GM18519 (cell line): ENCODE measurements at regions not wholly inside any gene's neighbourhood (a gene's known extent, or its start where the extent isn't known, plus 50 kb on each side); places are given as distances from the start of the nearest gene placed in this dataset.
"Not testable (repeated sequence)": the region's sequence is repeated elsewhere in the genome, so short reads cannot be mapped to it uniquely, and the experiment has no call there.

Experiments
- ATAC-seq: cut with Tn5 transposase; IDR thresholded peaks from one replicate; pipeline ENCODE4 v1.9.1; 2021; ENCODE audit warnings: mild to moderate bottlenecking, moderate library complexity; ENCODE audit not compliant: unreplicated experiment, low FRiP score

DNA sequence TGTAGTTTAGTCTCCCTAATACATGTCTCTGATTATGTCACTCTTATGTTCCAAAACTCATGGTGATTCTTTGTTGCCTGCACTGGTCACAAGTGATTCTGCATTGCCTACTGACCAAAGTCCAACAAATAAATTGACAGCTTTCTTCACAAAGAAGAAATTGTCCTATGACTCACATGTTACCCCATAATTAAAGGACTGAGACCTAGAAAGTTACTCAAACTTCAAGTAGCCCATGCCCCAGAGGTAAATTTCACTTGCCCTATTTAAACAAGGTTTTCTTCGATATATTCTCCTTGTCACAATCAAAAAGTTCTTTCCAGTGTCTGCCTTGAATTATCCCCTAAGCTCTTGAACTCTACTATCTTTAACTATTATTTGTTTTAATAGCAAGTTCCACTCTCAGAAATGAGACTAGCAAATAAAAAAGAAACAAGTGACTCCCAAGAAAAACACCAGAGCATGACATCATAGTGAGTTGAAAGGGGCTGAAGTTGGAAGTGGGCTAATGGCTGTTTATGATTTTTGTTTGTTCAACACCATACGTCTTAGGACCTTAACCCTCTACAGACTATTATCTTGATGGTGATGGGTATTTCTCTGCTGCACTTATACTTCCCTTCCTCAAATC is 94.5 kb upstream of the BLID start:
- ATAC-seq, result no peak

DNA sequence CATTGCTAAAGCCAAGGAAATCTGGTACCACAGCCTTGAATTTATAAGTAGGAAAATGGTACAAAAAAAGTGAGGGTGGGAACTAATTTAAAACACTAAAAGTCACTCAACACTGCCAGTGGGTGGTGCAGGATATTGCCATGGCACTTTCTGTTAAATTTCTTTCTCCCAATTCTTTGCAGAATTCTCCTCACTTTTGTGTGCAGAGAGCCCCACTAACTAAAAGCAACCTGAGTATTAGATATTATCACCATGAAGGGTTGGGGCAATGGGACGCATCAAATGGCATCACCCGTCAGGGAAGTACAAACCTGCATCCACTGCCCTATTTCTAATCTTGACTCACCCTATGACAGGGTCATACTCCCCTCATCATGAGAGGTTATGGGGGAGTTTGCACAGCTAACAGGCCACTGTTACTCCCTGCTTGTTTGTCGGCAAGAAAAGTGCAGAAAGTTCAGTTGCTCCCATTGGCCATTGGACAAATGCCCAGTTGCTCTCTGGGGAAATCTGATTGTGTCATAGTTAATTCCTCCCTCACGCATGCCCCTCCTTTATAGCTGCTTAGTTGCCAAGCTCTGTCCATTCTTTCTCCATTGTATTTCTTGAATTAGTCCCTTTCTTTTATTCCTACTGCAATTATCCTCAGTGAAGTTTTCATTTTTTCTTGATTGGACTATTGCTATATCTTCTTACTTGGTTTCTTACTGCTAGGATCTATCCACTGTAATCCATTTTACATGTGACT is 93.8 kb upstream of the BLID start:
- no peak for ATAC-seq

DNA sequence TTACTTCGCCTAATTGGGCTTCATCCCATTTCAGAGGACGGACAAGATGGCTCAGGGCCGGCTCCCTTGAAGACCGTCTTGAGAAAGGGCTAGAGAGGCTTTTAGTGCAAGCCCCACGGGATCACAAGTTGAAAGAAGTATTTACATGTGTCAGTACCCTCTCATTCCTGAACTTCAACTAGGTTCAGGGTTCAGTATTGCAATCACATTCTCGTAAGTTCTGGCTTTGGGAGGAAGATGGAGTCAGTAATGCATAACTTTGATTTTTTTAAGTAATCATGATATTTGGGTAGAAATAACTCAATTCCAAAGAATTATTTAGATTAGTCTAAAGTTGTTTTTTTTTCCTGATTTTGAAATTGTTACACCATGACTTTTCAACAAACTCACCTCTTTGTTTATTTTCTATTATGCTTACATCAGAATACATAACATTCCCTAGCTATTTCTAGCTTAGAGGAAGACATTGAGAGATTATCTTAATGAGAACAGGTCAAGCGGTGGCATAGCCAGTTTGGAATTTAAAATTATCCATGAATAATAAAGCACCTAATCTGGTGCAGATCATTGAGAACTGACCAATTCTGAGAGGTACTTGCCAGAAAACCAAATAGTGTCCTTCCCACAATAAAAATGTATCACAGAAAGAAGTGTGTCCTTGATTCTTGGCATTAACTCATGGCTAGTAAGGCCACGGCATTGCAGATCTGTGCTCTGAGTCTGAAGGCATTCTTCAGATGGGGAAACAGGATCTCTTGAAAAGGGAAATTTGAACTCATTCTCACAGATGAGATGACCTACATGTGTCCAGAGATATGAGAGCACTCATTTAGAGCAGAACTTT is 92.1 kb upstream of the BLID start:
- no peak for ATAC-seq

DNA sequence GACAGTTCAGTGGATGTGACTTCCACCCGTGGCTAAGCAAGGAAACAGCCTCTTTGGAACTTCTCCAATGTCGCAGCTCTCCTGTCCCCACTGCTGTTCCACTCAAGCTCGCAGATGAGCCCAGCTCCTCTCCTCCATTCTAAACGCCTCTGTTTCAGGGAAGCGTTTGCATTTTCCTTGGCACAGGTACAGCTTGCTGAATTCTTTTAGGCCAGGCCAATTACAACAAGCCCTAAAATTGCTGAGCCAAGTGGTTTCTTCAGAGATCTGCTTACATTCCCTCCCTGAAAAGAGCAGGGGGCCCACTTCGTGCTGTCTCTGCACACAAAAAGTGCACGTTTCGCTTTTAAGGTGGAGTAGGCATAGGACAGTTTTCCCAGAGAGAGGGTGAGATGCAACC is 91.5 kb upstream of the BLID start:
- ATAC-seq, result no peak

DNA sequence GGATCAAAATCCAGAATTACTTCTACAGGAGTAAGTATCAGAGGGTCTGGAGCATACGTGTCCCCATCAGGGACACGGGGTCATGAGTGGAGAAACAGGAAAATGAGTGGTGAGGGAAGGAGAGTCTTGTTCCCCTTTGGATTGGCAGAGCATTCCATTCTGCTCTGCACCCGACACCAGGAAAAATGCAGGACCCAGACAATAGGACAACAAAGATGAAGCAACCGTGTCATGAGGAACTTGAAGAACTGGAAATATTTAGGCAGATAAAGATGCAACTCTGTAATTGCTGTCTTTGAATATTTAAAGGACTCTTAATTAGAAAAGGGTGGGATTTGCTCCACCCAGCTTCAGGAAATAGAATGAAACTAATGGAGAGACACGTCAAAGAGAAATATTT is 89.0 kb upstream of the BLID start:
- ATAC-seq, result no peak

DNA sequence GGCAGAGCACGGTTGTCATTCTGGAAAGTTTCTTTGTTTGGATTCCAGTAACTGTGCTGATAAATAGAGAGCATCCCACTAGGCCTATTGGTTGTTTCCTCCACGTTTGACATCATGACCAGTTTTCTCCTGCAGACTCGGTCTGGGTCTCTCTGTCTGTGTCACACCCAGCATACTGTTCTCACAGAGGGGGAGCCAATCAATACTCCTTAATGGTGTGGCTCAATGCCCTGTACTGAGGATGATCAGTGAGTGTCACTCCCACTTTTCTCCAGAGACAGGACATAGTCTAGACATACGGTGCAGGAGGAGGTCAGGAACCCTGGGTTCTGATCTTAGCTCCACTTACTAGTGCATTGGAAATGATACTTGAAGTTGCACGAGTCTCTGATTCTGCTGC is 88.2 kb upstream of the BLID start:
- ATAC-seq, result no peak

DNA sequence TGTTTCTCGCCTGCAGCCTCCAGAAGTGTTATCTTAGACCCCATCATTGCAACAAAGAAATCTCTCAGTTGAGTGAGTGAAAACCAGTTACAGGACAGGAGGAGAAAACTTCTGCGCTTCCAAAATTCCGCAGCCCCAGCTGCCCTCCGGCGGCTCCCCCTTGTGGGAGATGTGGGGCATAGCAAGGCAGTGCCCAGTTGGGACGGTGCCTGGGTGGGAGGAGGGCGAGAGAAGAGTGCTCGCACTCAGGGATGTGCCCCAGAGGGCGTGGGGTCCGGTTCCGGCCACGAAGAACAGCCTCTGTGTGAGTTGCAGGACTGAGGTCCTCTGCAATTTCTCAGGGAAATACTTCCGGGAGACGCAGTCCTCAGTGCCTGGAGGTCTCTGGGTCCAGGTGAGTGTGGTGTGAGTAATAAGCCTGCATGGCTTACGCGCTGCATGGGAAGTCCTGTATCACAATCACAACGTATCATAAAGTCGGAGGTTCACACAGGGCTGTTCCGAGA is 87.0 kb upstream of the BLID start:
- peak; percentile 68 for ATAC-seq

DNA sequence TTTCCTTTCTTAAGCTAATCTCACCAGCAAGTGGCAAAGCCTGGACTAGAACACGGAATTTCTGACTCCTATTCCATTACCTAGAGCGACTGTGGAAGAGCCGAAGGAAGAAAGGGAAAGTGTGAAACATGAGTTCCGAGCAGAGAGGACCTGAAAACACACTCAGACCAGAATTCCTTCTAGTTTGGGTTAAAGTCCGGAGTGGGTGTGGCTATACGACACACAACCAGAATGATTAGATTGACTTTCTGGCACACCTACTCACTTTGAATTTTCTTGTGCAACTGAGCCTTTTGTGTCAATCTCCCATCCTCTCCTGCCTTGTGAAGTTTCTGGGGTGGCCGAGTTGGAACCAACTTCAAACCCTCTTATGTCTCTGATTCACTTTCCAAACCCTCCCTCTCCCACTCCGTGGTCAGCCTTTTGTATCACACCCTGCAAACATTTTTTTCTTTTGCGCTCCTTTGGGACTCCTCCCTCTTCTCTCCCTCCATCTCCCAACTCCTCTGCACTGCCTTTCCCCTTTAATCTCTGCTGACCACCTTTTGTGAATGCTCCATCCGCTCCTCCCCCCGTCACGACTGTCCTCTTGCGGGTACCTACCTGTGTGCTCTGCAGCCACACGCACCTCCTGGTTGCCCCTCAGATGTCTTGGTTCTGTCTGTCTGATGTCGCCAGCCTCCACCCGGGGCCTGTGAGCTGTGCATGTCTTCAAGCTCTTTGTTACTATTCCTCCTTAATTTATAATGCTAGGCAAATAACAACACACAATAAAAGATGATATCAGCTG is 86.3 kb upstream of the BLID start:
- ATAC-seq, result no peak

DNA sequence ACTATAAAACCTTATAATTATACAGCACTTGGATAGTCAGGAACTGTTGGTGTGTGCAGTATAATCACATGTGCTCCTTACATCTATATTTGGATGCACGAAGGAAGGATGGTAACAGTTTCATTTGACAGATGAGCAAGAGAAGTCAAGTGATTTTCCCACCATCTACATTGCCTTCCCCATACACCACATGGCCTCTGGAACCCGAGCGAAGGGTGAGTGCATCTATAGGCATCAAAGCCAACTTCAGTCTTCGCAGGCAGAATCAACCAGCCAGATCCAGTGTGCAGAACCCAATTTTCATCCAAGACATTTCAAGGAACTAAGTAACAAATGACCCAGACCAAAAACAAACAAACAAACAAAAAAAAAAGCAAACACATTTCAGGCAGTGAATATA is 85.1 kb upstream of the BLID start:
- ATAC-seq, result no peak

DNA sequence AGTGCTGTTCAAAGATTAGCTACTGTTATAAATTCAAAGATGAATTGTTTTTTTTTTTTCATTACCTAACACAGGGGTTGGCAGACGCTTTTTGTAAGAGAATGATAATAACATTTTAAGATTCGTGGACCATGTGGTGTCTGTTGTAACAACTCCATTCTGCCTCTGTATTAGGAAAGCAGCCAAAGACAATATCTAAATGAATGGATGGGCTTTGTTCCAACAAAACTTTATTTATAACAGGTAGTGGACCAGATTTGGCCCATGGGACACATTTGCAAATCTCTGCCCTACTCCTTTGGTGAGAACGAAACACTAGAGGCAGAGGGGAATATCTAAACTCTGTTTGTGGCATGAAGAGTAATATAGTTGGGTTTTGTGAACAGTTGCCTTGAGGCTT is 83.6 kb upstream of the BLID start:
- ATAC-seq, result no peak

DNA sequence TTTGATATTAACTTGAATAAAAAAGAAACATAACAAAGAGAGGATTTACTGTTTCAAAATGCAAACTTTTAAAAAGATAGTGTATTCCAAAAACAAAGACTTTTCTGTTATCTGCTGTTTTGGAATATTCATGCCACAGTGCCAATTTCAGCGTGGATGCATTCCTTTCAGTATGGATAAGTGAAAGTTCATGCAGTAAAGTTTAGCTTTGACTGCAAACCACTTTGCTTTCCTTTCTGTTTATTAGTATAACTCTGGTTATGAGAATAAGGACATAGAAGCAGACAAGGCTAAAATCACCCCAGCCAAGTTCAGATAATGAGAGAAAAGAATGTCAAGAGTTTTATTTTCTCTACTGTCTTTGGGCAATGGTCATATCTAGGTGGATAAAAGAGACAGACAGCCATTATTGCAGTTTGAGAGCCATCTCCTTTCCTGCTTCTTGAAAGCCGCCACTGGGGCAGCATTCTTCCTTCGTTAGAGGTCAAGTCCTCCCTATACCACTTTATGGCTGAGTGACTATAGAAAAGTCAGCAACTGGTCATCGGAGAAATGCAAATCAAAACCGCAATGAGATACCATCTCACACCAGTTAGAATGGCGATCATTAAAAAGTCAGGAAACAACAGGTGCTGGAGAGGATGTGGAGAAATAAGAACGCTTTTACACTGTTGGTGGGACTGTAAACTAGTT is 82.4 kb upstream of the BLID start:
- ATAC-seq, result no peak

DNA sequence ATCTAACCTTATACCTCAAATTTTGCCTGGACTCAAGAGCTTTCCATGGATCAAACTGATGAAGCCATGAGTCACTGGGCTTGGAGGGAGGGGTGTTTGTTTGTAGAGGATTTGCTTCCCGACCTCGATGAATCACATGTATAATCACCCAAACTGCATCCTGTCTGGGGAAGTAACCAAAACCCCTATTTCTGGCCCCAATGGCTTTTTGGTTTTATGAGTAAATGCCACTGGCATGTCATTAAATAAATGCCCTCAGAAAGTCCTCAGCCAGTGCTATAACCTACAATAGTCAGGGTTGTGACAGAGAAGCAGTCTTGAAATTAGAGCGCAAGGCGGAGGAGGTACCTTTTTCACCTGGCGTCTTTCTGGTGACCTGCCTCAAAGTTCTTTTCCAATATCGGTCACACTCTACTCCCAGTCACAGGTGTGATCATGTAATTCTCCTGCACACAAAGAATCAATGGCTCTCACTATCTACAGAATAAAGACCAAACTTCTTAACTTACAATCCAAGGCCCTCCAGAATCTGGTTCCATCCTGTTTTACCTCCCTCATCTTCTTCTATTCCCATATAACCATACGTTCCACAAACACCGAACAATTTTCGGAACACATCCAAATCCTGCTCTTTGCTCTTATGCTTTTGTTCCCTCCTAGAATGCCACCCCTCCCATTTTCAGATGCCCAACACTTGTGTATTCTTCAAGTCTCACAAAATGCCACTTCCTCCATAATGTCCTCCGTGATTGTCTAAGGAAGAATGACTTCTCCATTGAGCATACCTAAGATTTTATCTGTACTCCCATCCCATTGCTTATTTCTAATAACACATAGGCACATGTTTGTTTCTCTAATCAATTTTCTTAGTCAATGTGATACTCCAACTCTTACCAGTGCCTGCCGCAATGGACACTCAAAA is 81.3 kb upstream of the BLID start:
- no peak for ATAC-seq

DNA sequence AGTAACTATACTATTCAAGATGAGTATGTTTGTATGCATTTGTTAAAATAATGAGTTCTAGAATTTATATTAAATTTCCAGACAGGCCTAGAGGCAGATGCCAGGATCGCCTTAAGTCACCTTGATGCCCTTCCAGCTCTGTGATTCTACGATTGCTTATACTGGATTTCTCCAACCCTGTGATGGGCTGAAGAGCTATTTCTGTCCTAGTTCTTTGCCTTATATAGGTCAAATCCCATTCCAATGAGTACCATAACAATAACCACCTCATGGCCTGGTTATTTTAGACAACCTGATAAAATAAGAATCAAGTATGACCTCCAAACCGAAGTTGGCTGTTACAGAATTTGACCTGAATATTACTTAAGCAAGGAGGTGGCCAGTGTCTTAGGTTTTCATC is 79.8 kb upstream of the BLID start:
- no peak for ATAC-seq

DNA sequence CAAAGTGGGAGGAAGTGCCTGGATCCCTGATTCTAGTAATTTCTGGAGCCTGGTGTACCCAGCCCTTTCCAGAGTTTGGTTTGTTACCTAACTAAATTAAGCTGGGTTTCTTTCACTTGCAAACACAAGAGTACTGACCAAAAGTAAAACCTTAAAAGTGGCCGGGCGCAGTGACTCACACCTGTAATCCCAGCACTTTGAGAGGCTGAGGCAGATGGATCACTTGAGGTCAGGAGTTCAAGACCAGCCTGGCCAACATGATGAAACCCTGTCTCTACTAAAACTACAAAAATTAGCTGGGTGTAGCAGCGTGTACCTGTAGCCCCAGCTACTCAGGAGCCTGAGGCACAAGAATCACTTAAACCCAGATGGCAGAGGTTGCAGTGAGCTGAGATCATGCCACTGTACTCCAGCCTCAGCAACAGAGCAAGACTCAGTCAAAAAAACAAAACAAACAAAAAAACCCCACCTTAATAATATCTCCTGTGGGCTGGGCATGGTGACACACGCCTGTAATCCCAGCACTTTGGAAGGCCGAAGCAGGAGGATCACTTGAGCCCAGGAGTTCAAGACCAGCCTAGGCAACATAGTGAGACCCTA is 78.0 kb upstream of the BLID start:
- ATAC-seq, result not testable (repeated sequence)

DNA sequence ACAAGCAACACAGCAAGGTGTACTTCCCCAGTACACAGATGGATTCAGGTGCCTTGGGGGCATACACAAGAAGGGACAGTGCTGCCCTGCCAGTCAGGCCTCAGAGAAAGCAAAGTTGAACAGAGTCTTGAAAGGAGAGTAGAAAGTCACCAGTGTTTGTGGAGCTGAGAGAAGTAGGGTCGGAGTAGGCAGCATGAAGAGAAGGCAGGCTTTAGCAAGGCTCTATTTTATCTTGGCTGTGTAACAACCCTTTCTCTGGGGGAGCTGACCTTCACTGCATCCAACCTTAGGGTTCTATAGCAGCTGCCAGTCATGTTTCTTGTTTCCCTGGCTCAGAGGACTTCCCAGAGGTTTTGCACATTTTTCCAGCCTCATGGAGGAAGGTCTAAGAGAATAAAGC is 77.4 kb upstream of the BLID start:
- ATAC-seq, result no peak

DNA sequence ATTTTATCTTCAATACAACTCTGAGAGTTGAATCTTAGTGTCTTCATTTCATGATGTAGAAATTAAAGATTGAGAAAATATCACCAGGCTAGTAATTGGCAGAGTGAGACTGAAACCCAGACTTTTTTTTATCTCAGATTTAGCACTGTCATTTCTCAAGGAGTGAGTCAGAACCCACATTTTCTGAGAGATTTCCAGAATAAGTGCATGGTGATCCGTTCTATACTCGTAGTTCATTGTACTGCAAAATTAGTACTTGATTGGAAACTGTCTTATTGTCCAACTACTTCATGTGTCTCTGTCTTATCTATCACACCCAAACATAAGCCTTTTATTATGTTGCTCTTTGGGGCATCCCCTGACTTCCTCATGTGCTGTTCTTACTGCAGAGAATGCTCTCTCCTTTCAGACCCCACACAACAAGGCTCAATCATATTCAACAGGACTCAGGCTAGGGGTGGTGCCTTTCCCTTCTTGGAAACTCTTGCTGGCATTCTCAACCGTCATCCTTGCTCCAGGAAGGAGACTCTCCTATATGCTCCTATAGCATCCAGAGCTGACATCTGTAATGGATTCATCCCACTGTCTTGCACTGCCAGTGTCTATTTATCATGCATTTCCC is 76.7 kb upstream of the BLID start:
- ATAC-seq, result peak; percentile 38

DNA sequence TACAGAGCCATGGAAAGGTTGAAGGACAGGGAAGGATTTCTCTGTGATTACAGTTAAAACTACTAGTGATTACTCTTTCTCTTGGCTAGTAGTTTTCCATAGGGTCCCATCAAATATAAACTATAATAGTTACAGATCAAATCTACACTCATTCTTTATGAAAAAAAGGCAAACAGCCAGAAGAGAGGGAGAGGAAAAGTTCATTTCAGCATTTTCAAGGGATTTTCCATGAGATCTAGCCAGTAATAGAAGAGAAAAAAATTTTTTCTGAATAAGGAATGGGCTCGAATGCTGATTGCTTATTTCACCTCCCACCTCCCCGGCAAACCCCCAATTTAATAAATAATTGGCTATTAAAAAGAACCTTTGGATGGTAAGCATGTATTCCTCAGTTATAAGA is 74.8 kb upstream of the BLID start:
- ATAC-seq, result no peak

DNA sequence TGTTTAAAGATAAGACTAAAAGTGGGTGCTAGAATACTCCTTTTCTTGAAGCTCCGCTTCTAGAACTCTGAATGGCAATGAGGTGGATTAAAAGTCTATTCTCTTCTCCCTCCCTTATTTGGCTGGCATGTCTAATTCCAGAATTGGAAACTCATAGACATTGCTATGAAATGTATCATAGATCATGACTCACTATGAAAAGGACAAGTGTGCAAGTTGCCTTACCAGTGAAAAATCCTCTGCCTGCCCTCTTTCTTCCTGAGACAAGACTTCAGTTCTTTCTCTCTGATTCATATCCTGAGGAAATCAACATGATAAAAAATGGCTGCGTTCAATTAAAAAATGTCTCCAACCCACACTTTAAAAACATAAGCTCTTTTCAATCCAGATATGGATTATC is 73.2 kb upstream of the BLID start:
- ATAC-seq, result no peak
